HG03135 (cell line): ENCODE measurements at regions not wholly inside any gene's neighbourhood (a gene's known extent, or its start where the extent isn't known, plus 50 kb on each side); places are given as distances from the start of the nearest gene placed in this dataset.

Experiments used
- ATAC-seq: cut with Tn5 transposase; IDR thresholded peaks from one replicate; pipeline ENCODE4 v1.9.1; 2021; ENCODE audit warnings: mild to moderate bottlenecking, moderate library complexity; ENCODE audit not compliant: unreplicated experiment

DNA sequence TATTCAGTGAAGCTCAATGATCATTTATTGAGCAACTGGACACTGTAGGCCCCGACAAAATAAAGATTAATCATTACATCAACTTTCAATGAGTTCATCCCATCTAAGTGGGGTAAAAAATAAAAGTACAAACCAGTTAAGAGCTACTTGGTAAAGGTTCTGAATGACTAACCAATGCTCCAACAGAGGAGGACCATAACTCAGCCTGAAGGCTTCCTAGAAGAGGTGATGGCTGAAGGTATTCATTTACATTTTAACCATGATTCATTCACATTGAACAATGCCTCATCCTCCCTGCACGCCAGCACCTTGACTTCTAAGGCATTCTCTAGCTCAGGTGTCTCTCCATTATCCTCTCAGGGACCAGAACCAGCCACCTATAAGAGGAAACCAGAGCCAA is 201.4 kb downstream of the ZNF462 start:
- no peak for ATAC-seq

DNA sequence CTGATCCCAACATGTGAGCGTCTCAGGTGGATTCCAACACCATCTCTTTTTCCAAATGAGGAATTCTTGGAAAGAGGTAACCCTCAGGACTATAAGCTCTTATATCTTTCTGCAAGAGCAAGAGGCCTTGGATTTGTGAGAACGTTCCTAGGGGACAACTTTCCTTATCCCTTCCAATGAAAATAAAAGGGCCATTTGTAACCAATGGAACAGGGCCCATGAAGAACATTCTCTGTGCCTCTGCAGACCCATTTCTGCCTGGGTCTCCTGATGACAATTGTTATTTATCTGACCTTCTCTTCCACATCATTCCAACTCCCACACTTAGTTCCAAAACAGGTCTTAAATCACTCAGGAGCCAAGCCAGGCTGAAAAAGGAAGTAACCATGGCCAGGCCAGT is 202.6 kb downstream of the ZNF462 start:
- no peak for ATAC-seq

DNA sequence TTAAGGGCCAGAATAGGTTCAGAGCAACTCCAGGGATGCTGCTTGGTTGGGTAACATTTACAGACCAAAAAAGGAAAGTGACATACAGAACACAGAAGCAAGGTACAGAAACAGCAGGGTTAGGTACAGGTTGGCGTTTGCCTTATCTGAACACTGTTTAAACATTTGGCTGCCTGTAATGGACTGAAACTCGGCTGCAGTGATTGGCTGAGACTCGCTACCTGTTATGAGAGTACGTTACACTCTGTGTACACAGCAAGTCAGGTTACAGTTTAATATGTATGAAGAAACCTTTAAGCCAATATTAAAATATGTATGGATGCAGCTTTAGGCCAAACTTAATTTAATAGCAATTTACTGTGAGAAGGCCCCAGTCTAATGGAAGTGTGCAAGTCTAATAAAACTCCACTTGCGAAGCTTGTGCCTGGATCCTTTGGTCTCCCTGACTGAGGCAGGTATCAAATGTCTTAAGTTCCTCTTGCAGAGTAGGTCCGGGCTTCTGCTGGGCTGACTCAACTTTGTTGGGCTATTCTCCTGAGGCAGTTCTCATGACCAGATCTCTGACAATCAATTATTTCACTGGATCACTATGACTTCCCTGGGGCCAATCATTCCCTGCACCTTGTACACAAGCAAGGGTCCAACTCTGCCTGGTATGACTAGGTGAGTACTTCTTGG is 204.9 kb downstream of the ZNF462 start:
- no peak for ATAC-seq

DNA sequence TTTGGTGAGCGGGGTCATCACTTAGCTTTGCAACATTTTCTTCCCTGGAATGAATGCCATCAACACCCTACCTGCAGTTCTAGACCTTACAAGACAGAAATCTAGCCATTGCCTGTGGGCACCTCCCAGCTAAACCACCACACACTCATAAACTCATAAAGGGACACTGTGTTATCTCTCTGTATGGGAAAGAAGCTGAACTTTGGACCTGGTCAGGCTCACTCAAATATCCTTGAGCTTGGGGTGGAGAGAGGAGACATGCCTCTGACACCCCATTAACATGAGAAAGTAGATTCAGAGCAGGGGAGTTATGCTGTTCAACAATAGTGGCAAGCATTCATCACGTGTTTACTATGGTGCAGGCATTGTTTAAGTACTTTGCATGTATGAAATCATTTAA is 205.6 kb downstream of the ZNF462 start:
- ATAC-seq = no peak

GRCh38 chr9:107070586-107070985 is 207.6 kb downstream of the ZNF462 start:
- no peak for ATAC-seq

GRCh38 chr9:107078061-107078460 is 205.0 kb upstream of the RAD23B start:
- no peak for ATAC-seq

- ATAC-seq = no peak
Observed at GRCh38 chr9:107079589-107079988, 203.5 kb upstream of the RAD23B start.

DNA sequence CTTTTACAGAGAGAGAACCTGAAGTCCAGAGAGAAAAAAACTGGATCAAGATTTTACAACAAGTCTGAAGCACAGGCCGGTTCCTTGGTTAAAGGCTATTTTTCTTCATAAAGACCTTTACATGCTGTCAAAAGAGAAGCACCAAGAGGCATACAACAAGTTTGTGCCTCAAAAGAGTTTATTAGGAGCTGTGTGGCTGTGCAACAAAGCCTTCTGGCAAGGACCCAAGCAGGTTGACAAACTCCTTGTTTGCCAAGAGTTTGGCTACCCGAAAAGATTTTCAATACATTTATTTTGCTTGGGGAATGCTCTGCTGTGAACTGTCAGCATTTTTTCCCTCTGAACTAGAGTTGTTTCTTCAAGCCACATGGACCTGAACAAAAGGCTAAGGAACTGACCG is 202.9 kb upstream of the RAD23B start:
- ATAC-seq = no peak

DNA sequence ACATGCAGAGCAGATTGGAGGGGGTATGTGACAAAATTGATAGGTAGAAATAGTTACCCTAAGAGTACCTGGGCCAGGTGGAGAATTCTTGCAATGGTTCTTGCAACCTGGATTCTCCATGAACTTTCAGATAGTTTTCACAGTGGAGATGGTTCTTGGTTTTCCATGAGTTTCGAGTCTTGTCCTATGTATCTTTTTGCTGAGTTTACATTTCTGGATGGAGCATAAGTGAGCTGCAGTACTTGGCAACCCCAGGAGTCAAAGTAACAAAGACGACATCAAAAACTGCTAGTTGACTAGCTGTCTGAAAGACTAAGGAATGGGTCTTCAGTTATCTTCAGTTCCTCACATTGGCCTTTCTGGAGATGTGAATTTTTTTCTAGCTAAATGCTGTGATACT is 196.6 kb upstream of the RAD23B start:
- ATAC-seq = no peak

DNA sequence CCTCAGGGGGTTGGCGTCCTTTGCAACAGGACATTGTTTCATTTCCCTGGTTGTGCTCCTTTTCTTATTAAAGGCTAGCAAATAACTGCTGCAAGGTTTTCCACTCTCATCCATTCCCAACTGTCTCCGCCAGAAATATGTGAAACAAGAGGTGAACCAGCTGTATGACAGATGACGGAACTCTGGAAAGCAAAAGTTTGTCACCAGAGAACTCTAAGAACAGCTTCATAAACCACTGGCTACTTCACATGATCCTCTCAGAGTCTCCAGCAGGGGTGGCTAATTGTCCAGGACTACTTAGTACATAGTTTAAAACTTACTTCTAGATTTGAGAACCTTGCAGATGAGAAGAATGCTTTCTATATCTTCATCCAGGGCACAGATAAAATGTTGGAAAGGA is 195.9 kb upstream of the RAD23B start:
- ATAC-seq = no peak

DNA sequence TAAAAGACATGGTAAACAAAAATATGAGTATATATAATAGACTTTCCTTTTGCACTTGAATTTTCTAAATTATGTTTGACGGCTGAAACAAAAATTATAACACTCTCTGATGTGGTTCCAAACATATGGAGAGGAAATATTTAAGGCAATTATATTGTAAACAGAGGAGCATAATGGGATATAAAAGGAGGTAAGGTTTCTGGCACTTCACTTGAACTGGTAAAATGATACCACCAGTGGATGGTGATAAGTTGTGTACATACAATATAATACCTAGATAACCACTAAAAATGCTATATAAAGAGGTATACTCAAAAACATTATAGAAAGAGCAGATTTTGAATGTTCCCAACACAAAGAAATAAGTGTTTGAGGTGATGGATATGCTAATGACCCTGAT is 192.9 kb upstream of the RAD23B start:
- no peak for ATAC-seq

DNA sequence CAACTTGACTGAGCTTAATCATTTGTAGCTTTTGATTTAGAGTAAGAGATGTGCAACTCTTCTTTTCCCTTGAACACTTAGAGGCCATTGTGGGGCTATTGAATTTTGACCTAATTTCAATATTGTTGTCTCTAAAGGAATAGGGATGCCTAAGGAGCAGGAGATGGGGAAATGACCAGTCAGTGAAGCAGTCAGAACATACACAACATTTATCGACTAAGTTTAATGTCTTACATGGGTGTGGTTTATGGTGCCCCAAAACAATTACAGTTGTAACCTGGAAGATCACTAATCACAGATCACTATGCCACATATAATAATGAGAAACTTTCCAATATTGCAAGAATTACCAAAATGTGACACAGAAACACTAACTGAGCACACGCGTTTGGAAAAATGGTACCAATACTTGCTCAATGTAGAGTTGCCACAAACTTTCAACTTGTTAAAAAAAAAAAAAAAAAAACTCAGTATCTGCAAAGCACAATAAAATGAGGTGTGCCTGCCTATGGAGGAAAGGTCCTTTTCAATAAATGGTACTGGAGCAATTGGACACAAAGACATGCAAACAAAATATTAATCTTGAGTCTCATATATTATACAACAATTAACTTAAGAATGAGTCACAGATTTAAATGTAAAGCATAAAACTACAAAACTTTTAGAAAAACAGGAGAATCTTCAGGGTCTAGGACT is 189.6 kb upstream of the RAD23B start:
- ATAC-seq = no peak

- ATAC-seq = no peak
Observed at GRCh38 chr9:107094370-107094769, 188.7 kb upstream of the RAD23B start.

DNA sequence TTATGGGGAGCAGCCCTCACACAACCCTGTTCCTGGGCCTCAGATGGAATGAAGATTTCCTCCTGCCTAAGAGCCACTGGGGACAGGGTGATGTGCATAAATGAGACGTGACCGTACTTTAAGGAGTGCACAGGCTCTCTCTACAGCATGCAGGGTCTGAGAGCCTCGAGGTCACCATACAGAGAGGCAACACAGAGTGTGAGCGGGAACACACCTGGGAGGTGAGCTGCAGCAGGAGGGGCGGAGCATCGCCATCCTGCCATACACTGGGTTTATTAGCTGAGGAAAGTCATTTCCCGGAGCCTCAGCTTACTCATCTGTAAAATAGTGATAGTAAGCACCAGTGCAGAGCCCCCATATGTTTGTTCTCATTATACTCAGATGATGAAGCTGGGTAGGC is 182.5 kb upstream of the RAD23B start:
- ATAC-seq = no peak

DNA sequence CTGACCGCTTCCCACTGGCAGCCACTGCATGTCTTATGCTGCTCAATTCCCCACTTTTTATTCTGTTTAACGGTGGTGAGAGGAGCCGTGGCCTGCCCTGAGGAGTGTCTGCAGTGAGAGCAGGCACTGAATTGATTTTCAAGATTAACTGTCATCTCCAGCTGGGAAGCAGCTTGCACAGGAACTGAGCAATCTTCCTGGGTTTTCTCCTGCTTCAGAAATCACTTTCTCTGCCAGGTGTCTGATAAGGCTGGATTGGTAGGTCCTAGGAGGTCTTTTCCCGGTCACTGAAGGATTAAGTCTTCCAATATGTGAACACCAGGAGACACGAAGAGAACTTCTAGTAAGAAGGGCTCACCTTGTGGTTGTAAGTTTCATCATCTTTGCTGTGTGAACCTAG is 181.1 kb upstream of the RAD23B start:
- ATAC-seq = no peak

DNA sequence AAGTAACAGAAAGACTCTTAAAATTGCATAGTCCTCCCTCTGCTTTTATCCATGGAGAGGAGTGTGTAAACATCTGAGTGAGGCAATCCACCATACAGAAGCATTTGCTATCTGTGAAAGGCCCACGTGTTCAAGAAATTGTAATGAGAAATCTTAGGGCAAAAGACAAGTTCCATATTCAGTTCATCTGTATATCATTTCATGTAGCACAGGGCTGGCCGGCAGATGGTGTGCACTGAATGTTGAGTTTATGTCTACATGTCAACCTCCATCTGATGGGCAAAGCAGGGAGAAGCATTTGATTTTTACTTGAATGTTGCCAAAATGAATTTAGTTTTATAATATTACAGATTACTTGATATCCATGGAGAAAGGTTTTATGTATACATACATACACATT is 179.5 kb upstream of the RAD23B start:
- no peak for ATAC-seq

DNA sequence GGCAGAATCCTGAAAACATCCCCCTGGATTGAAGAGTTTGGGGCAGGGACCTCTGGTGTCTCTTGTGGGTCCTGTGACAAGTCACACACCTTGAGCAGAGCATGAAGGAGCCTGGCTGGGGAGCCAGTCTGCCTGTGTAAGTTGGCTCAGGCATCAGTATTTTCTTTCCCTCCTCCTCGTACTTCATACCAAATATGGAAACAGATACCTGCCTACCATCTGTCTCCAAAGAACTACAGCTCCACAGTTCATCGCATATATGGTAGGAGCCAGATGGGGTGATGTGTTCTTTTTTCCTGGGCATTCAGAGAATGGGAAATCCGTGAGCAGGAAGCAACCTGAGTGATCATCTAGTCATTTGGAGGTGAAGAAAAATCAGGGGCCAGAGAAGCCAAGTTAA is 177.3 kb upstream of the RAD23B start:
- ATAC-seq = no peak

DNA sequence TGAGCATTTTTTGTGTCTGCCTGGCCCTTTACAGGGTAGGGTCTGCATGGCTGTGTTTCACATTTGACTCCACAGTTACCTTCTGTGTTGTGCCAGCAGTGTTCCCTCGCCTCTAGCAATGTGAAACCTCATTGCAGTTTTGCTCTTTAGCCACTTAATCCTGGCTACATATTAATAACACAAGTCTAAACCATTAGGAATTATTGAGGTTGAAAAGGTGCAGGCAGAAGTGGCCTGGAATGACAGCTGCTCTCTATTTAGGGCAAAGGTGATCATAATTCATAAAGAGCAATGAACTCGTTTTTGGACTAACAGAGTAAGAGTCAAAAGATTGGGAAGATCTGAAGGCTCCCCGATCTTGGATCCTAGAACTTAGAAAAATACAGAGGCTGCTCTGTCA is 176.7 kb upstream of the RAD23B start:
- ATAC-seq = no peak

DNA sequence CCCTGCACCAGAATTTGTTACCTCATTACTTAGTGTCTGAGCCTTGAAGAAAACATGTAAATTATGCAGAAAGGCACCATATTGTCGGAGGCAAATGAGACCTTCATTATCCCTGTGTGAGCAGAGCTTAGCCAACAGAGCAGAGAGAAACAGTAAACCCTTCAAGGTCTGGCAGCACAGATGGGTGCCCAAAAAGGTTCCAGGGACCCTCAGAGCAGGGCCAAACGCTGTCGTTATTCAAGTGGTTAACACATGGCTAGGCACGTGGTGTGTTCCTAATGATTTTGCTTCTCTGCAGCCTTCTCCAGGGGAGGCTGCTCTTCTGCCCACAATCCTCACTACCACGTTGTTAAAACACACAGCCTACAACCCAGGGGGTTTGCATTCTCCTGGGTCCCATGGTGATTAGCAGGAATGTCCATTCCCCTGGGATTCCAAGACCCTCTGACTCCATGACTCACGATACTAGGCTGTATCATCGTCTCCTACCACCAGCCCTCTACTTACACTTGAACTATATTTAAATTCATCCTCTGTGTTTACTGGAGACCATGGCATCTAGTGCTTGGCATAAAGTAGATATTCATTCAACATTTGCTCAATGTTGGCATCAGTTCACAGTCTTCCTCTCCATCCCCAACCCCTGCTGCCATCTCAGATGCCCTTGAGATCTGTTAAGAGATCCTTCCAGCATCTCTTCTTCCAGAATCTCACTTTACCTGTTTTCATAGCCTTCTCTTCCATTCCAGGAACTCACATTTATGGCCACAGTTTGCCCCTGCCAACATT is 174.5 kb upstream of the RAD23B start:
- ATAC-seq = no peak

- ATAC-seq = no peak
Observed at GRCh38 chr9:107109324-107109723, 173.8 kb upstream of the RAD23B start.

DNA sequence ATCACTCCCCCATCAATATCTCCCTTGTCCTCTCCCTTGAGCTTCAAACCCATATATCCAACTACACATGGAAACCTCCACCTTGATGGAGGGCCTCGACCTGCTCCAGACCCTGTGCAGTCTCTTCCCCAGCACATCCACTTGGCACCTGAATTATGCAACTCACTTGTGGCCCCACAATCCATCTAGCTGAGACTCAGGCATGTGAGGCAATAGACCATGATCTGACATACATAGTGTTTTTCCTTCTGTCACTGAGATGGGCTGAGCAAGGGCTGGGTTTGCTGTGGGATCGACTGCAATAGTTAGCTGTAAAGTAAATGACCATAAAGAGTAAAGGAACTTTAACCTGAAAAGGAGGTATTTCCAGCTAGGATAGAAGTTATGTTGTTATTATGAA is 172.9 kb upstream of the RAD23B start:
- no peak for ATAC-seq

GRCh38 chr9:107112707-107113243 is 170.3 kb upstream of the RAD23B start:
- ATAC-seq = peak; percentile 66
